H9 (cell line): ENCODE measurements at regions not wholly inside any gene's neighbourhood (a gene's known extent, or its start where the extent isn't known, plus 50 kb on each side); places are given as distances from the start of the nearest gene placed in this dataset.
A peak's percentile ranks its signal among the peaks of the same experiment; 100 is the strongest.

ENCODE experiments used
- DNase-seq: peaks from one replicate; pipeline ENCODE4 v3.0.0-alpha.2; 2017
- H2AFZ ChIP-seq: one replicate; pipeline ENCODE4 v1.6.1; 2013; ENCODE audit warnings: mild to moderate bottlenecking, low read length, control low read depth, moderate library complexity
- H2AK5ac ChIP-seq: 2 replicates; pipeline ENCODE4 v1.6.1; 2013; ENCODE audit warnings: low read length, control low read depth, mixed read lengths; ENCODE audit not compliant: insufficient read length
- H2BK120ac ChIP-seq: one replicate; pipeline ENCODE4 v1.6.1; 2013; ENCODE audit warnings: low read depth, mild to moderate bottlenecking, low read length, control low read depth, inconsistent platforms; ENCODE audit not compliant: poor library complexity, severe bottlenecking
- H2BK12ac ChIP-seq: 2 replicates; pipeline ENCODE4 v1.6.1; 2013; ENCODE audit warnings: low read length, control low read depth, mixed read lengths, low read depth; ENCODE audit not compliant: insufficient read length
- H2BK15ac ChIP-seq: 2 replicates; pipeline ENCODE4 v1.6.1; 2013; ENCODE audit warnings: low read depth, low read length, control low read depth
- H2BK20ac ChIP-seq: one replicate; pipeline ENCODE4 v1.6.1; 2013; ENCODE audit warnings: low read depth, mild to moderate bottlenecking, low read length, control low read depth, inconsistent platforms; ENCODE audit not compliant: poor library complexity, severe bottlenecking
- H2BK5ac ChIP-seq: 2 replicates; pipeline ENCODE4 v1.6.1; 2013; ENCODE audit warnings: low read length, control low read depth, mixed read lengths; ENCODE audit not compliant: insufficient read length
- H3K14ac ChIP-seq: 2 replicates; pipeline ENCODE4 v1.6.1; 2013; ENCODE audit warnings: low read length, control low read depth; ENCODE audit not compliant: insufficient read depth
- H3K18ac ChIP-seq: 2 replicates; pipeline ENCODE4 v1.6.1; 2013; ENCODE audit warnings: low read depth, mild to moderate bottlenecking, mixed read lengths, low read length, control low read depth; ENCODE audit not compliant: insufficient read length
- H3K23ac ChIP-seq: 2 replicates; pipeline ENCODE4 v1.6.1; 2013; ENCODE audit warnings: low read length, control low read depth, mixed read lengths, low read depth; ENCODE audit not compliant: insufficient read length
- H3K23me2 ChIP-seq: 2 replicates; pipeline ENCODE4 v1.6.1; 2013; ENCODE audit warnings: low read depth, mild to moderate bottlenecking, mixed read lengths, low read length, control low read depth; ENCODE audit not compliant: insufficient read length, poor library complexity, severe bottlenecking
- H3K27ac ChIP-seq: 2 replicates; pipeline ENCODE4 v1.5.1; 2013; ENCODE audit warnings: low read length, control low read depth, mixed read lengths, low read depth; ENCODE audit not compliant: insufficient read length
- H3K27me3 ChIP-seq: 2 replicates; pipeline ENCODE4 v1.6.1; 2013; ENCODE audit warnings: low read length, control low read depth, inconsistent platforms; ENCODE audit not compliant: insufficient read depth
- H3K4ac ChIP-seq: 2 replicates; pipeline ENCODE4 v1.6.1; 2013; ENCODE audit warnings: low read depth, mild to moderate bottlenecking, control low read depth, inconsistent platforms, low read length, moderate library complexity
- H3K4me1 ChIP-seq: 2 replicates; pipeline ENCODE4 v1.6.1; 2013; ENCODE audit warnings: low read length, control low read depth, inconsistent platforms; ENCODE audit not compliant: insufficient read depth
- H3K4me2 ChIP-seq: 2 replicates; pipeline ENCODE4 v1.6.1; 2013; ENCODE audit warnings: low read length, control low read depth, mixed read lengths; ENCODE audit not compliant: insufficient read length, insufficient read depth
- H3K56ac ChIP-seq: 2 replicates; pipeline ENCODE4 v1.6.1; 2013; ENCODE audit warnings: low read depth, mild to moderate bottlenecking, mixed read lengths, low read length, control low read depth; ENCODE audit not compliant: insufficient read length
- H3K79me1 ChIP-seq: 2 replicates; pipeline ENCODE4 v1.6.1; 2013; ENCODE audit warnings: low read depth, mild to moderate bottlenecking, moderate library complexity, low read length, control low read depth, inconsistent platforms; ENCODE audit not compliant: insufficient read depth, poor library complexity, severe bottlenecking
- H3K79me2 ChIP-seq: 2 replicates; pipeline ENCODE4 v1.6.1; 2013; ENCODE audit warnings: low read length, control low read depth, inconsistent platforms; ENCODE audit not compliant: insufficient read depth
- H3K9ac ChIP-seq: 2 replicates; pipeline ENCODE4 v1.6.1; 2013; ENCODE audit warnings: low read length, control low read depth, mixed read lengths; ENCODE audit not compliant: insufficient read length; ENCODE audit errors: extremely low read depth
- H3K9me3 ChIP-seq: one replicate; pipeline ENCODE4 v1.6.1; 2013; ENCODE audit warnings: low read depth, low read length, inconsistent platforms; ENCODE audit not compliant: control insufficient read depth
- H3T11ph ChIP-seq: one replicate; pipeline ENCODE4 v1.6.1; 2013; ENCODE audit warnings: mild to moderate bottlenecking, low read length, control low read depth, inconsistent platforms
- H4K20me1 ChIP-seq: one replicate; pipeline ENCODE4 v1.6.1; 2013; ENCODE audit not compliant: control insufficient read depth, insufficient read length, insufficient read depth
- H4K5ac ChIP-seq: 2 replicates; pipeline ENCODE4 v1.6.1; 2013; ENCODE audit warnings: low read depth, mild to moderate bottlenecking, mixed read lengths, low read length, control low read depth; ENCODE audit not compliant: insufficient read length
- H4K8ac ChIP-seq: replicated peaks from 2 replicates; pipeline ENCODE4 v1.6.1; 2013; ENCODE audit warnings: low read length, control low read depth, mixed read lengths, low read depth; ENCODE audit not compliant: insufficient read length
- H4K91ac ChIP-seq: 2 replicates; pipeline ENCODE4 v1.6.1; 2013; ENCODE audit warnings: low read depth, mild to moderate bottlenecking, moderate library complexity, mixed read lengths, low read length, control low read depth; ENCODE audit not compliant: insufficient read length
- H3K27ac Mint-ChIP-seq, 3 experiments: 2 replicates in 2 of 3; 3 replicates in 1 of 3; pipeline ENCODE4 v1.8.0; 2020 to 2021; ENCODE audit warnings: mixed read lengths in 3 of 3, mild to moderate bottlenecking in 1 of 3, moderate library complexity in 1 of 3
- H3K27me3 Mint-ChIP-seq: 2 replicates; pipeline ENCODE4 v1.8.0; 2021; ENCODE audit warnings: low read depth, mild to moderate bottlenecking, moderate library complexity, mixed read lengths
- H3K36me3 Mint-ChIP-seq, 3 experiments: 2 replicates in 2 of 3; 3 replicates in 1 of 3; pipeline ENCODE4 v1.8.0; 2020 to 2021; ENCODE audit warnings: low read depth in 3 of 3, mixed read lengths in 3 of 3; ENCODE audit not compliant: insufficient read depth in 1 of 3
- H3K4me1 Mint-ChIP-seq, 2 experiments: 2 replicates each; pipeline ENCODE4 v1.8.0; 2020; ENCODE audit warnings: mixed read lengths in 2 of 2
- H3K4me3 Mint-ChIP-seq, 2 experiments: 2 replicates in 1 of 2; 3 replicates in 1 of 2; pipeline ENCODE4 v1.8.0; 2020 to 2021; ENCODE audit warnings: mild to moderate bottlenecking in 2 of 2, mixed read lengths in 2 of 2, moderate library complexity in 1 of 2
- H3K9me3 Mint-ChIP-seq, 2 experiments: 2 replicates in 1 of 2; 3 replicates in 1 of 2; pipeline ENCODE4 v1.8.0; 2020; ENCODE audit warnings: mild to moderate bottlenecking in 2 of 2, mixed read lengths in 2 of 2, moderate library complexity in 1 of 2
- WGBS: extraction: QIAGEN DNeasy Blood & Tissue Kit; methylation state at CpG from one replicate; pipeline ENCODE4 v1.1.7; 2013; ENCODE audit warnings: missing lambda C conversion rate, low lambda C conversion rate, mixed read lengths; ENCODE audit not compliant: insufficient read length; ENCODE audit errors: extremely low coverage; 5-methylcytosine and 5-hydroxymethylcytosine counted together
- TF ChIP-seq, protein P1 (sequence below): fragments of 200-600 bp; sonication (generic); conservative IDR thresholded peaks from 3 replicates; pipeline ENCODE4 v1.8.0; 2021; ENCODE audit warnings: antibody characterized with exemption, mild to moderate bottlenecking

- Histone ChIP-seq H2BK20ac (no peak overlapping the region), H2AFZ (no peak overlapping the region), H4K20me1 (no peaks in the 10 kb centered on the region), H3K27ac (no peak overlapping the region), H3K4me1 (peaks cover 7% of the 10 kb centered on the region), H4K91ac (no peak overlapping the region), H3K18ac (no peak overlapping the region), H2AK5ac (no peak overlapping the region), H2BK5ac (no peak overlapping the region), H3K9ac (no peak overlapping the region), H3K14ac (peak overlapping the region; percentile 55; the same call in 1 of the 2 replicates), H3K9me3 (no peaks in the 10 kb centered on the region), H3T11ph (no peak overlapping the region), H3K56ac (no peak overlapping the region), H3K4ac (no peak overlapping the region), H4K5ac (no peak overlapping the region), H2BK15ac (no peak overlapping the region), H3K4me2 (no peak overlapping the region), H3K23ac (no peak overlapping the region), H2BK120ac (no peak overlapping the region), H3K79me1 (no peaks in the 10 kb centered on the region), H3K79me2 (no peaks in the 10 kb centered on the region), H2BK12ac (no peak overlapping the region), H3K23me2 (no peaks in the 10 kb centered on the region), H3K27me3 (no peaks in the 10 kb centered on the region), H4K8ac (no peak overlapping the region)
- DNase-seq = peak; percentile 92
- Mint-ChIP-seq H3K36me3 (peaks cover 0 to 6% (median 3%) of the 10 kb centered on the region in 3 experiments; a peak in 3 of 7 replicates), H3K27me3 (peaks cover 7% of the 10 kb centered on the region), H3K9me3 (peaks cover 5 to 8% of the 10 kb centered on the region in 2 experiments; a peak in 3 of 5 replicates), H3K27ac (no peak overlapping the region), H3K4me3 (no peak overlapping the region), H3K4me1 (peaks cover 9 to 22% of the 10 kb centered on the region in 2 experiments)
- TF ChIP-seq, protein P1, sequence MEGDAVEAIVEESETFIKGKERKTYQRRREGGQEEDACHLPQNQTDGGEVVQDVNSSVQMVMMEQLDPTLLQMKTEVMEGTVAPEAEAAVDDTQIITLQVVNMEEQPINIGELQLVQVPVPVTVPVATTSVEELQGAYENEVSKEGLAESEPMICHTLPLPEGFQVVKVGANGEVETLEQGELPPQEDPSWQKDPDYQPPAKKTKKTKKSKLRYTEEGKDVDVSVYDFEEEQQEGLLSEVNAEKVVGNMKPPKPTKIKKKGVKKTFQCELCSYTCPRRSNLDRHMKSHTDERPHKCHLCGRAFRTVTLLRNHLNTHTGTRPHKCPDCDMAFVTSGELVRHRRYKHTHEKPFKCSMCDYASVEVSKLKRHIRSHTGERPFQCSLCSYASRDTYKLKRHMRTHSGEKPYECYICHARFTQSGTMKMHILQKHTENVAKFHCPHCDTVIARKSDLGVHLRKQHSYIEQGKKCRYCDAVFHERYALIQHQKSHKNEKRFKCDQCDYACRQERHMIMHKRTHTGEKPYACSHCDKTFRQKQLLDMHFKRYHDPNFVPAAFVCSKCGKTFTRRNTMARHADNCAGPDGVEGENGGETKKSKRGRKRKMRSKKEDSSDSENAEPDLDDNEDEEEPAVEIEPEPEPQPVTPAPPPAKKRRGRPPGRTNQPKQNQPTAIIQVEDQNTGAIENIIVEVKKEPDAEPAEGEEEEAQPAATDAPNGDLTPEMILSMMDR = peak; percentile 99
- WGBS = no CpG with 5 or more reads among the region's 21 CpGs
Measured at GRCh38 chr1:5745800-5746610, 246.2 kb downstream of the NPHP4 start.
